ENCODE measurements at regions not wholly inside any gene's neighbourhood (a gene's known extent, or its start where the extent isn't known, plus 50 kb on each side); places are given as distances from the start of the nearest gene placed in this dataset.

DNA sequence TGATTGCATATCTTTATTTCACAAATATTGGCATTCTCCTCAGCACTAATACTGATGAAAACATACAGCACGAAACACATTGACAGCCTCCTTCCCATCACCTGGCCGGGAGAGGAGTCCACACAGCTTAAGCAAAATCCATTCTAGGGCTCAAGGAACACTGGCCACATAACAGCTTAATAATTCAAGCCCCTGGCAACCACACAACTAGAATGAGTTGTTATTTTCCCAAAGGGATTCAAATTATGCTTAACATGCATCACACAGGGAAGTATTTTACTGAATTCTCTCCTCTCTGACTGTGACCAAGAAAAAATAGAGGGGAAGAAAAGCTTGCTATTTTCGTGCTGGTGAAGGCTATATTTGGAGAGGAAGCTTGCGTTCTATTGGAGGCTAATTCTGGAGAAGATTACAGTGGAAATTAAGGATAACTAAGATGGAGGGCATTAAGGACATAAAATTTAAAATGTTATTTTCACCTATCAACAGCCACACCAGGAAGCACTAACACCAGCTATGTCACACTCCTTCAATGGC is 198.5 kb downstream of the ADGRG6 start:
- no peak for DNase-seq

DNA sequence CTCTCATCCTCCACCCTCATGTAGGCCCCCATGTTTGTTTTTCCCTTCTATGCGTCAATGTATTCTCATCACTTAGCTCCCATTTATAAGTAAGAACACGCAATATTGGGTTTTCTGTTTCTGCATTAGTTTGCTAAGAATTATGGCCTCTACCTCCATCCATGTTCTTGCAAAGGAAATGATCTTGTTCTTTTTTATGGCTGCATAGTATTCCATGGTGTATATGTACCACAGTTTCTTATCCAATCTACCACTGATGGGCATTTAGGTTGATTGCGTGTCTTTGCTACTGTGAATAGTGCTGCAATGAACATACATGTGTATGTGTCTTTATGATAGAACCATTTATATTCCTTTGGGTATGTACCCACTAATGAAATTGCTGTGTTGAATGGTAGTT is 200.0 kb downstream of the ADGRG6 start:
- no peak for DNase-seq

DNA sequence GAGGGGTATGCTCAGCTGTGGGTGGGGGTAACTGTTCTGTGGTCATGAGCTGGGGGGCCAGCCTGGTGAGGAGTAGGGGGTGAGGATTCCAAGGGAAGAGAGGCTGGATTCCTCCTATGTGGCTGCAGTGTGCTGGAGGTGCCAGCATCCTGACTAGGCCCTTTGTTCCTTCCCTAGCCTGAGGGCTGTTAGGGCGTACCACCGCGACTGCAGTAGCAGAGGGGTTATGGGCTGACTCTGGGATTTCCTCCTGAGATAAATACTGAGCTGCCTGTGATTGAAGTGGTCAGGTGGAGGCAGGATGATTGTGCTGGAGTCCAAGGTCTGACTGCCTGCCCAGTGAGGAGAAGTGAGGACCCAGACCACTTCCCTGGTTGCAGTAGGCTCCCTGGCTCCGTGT is 205.3 kb downstream of the ADGRG6 start:
- no peak for DNase-seq

DNA sequence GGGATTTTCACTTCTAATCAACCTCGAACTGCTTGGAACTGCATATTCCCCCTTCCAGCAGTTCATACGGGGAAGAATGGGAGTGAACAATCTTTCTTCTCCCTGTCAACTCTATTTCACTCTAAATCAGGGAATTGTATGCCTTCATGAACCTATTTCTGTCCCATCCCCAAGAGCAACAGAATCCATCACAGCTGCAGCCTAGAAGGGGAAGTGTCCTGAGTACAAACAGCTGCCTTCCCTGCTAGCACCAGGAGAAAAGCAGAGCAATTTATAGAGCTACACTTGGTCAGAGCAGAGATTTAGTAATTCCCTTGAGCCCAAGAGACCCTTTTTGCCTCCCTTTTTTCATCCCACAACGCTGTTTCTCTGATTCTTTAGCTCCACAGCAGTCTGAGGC is 208.4 kb downstream of the ADGRG6 start:
- DNase-seq: no peak

DNA sequence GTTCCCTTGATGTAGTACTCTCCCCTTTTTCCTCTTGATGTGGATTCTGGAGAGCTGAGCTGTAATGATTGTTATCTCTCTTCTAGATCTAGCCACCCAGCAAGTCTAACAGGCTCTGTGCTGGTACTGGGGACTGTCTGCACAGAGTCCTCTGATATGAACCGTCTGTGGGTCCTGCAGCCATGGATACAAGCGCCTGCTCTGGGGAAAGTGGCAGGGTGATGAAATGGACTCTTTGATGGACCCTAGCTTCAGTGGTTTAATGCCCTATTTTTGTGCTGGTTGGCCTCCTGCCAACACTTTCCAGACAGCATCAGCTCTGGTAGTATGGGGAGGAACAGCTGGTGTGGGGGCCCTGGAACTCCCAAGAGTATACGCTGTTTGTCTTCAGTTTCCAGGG is 216.3 kb downstream of the ADGRG6 start:
- no peak for DNase-seq

DNA sequence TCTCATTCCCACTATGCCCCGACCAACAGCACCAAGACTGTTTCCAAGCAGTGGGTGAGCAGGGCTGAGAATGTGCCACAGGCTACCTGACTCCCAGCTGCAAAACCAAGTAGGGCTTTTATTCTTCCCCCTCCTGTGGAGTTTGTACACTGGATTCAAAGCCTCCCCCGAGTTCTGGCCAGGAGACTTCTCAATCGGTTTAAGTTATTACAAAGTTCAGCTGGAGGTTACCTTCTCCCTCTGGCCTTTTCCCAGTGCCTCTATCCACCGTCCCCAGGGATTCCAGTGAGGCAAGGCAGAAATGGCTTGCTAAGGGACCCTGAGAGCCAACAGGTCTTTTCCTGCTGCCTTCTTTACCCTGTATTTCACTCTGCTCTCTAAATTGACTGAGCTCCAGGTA is 217.0 kb downstream of the ADGRG6 start:
- no peak for DNase-seq

DNA sequence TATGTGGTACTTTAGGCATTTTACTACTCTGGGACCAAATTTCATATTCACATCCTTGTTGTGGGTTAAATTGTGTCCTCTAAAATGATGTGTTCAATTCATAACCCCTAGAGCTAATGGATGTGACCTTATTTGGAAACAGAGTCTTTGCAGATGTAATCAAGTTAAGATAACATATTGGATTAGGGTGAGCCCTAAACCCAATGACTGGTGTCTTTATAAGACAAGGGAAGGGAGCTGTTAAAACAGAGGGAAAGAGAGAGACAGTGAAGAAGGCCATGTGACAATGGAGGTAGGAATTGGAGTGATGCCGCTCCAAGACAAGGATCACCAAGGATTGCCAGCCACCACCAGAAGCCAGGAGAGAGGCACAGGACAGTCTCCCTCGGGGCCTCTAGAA is 220.0 kb downstream of the ADGRG6 start:
- DNase-seq: no peak

DNA sequence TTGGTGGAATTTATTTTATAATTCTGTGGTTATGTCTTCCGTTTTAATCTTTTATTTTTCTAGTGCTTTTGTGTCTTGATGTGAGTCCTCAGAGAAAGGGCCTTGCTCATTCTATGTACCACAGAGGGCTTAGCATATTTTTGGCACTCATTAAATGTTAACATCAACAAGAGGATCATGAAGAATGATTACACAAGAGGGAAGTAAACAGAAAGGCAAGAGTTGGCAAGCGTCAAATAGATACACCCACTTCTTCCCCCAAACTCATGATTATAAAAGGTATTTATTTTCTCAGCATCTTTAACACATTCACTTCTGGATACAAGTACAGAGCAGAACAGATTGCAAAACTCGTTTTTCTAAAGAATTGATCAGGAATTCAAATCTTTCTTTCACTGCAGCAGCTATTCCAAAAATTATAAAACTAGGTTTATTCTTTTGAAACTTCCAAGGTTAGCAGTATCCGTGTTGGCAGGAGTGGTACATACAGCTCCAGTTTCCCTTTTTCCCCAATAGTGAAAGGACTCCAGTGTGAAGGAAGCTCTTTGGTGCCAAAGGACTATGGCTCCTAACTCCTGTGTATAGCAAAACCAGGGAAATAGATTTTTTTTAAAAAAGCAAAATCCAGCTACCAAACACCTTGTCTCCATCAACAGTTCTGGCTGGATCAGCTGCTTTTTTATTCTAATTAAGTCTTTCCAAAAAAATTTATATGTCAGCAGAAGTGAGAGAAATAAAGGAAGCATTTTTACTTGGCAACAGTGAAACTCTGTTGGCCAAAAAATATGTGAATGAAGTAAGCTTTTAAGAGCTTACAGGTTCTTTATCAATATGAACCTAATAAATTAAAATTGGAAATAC is 221.9 kb downstream of the ADGRG6 start:
- no peak for DNase-seq

DNA sequence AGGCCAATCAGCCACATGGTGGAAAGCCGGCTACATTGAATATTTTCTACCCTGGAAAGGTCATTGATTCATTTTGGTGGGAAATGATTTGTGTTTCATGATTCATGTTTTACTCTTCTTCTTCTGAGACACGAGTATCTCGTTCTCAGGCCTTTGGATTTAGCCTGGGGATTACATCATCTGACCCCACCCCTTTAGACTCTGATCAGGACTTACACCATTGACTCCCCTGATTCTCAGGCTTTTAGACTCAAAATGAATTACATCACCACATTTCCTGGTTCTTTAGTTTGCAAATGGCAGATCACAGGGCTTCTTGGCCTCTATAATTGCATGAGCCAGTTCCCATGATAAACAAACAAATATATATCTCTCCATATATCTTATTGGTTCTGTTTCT is 228.8 kb downstream of the ADGRG6 start:
- DNase-seq: no peak

DNA sequence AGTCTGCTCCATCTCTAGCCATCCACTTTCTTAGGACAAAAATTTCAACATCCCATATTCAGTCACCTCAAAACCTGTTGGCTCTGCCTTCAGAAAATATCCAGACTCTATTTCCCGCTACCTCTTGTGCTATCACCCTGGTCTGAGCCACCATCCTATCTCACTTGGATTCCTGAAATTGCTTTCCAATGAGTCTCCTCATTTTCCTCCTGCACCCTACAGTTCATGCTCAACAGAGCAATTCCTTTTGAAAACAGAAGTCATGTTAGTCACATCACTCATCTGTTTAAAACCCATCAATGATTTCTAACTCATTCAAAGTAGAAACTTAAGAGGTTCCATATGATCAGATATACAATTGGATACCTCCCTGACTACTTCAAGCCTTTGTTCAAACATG is 229.9 kb downstream of the ADGRG6 start:
- DNase-seq: no peak

DNA sequence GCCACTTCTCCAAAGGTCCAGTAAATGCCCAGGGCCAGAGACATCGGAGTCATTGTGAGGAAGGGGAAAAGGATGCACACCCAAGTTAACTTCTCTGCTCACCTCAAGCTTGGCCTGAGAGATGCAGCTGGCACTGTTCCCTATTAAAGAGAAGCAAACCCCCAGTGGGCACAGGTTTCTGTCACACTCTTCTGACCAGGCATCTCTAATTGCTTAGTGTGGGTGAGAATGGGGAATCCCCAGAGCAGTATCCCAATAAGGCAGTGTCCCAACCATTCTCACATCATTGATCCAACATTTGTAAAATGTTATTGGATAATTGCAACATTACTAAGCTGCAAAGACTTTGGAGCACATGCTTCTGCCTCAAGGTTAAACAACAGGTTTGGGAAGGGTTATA is 232.3 kb downstream of the ADGRG6 start:
- DNase-seq: no peak

DNA sequence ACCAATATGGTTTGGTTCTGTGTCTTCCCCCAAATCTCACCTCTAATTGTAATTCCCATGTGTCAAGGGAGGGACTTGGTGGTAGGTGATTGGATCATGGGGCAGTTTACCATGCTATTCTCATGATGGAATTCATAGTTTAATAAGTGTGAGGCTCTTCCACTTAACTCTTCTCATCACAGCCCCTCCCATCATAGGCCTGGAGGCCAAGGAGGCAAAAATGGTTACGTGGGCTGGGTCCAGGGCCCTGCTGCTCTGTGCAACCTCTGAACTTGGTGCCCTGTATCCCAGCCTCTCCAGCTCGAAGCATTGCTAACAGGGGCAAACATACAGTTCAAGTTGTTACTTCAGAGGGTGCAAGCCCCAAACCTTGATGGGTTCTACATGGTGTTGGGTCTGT is 232.7 kb downstream of the ADGRG6 start:
- DNase-seq: no peak

DNA sequence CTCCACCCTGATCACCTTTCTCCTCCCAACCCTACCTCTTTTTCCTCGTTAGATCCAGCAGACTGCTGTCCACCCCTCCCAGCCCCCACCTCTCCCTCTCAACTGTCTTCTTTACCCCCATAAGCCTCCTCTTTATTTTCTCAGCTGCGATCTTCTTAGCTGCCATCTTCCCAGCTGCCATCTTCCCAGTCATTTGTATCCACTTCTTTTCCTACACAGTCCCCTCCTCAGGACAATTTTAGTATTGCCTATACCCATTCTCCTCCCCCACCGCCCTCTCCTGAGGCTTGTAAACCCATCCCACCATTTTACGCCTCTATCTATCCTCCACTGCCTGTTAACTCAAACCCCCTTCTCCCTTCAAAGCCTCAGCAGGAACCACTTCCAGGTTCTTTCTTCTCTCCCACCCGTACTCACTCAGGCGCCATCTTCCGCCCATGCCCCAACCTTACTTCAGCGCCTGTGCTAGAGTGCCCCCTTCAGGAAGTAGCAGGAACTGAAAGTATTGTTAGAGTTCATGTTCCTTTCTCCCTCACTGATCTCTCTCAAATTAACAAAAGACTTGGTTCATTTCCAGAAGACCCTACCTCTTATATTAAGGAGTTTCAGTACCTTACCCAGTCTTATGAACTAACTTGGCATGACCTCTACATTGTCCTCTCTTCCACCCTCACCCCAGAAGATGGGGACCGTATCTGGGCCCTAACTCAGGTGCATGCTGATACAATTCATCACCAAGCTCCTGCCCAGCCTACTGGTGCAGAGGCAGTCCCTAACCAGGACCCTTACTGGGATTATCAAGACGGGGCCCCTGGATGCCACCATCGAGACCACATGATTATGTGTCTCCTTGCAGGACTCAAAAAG is 236.0 kb downstream of the ADGRG6 start:
- DNase-seq: no peak

DNA sequence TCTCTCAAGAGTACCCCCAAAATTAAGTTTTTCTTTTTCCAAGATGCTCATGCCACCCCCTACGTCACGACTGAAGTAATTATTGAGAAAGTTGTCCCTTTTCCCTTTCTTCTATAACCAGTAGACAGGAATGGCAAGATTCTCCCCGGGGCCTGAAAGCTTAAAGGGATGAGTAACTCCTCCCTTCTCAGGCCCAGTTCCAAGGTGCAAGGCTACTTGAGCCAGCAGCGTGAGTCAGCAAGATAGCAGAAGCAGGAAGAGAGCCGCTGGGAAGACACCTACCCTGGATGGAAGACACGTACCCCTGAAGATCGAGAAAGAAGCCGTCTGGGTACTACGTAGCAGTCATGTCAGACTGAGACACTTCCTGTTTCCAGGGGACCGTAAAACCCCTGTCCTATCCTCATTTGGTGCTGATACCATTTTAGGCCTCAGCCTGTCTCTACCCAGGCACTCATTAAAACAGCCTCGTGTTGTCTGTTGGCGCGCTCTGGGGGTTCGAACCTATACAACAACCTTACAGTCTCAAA is 241.0 kb downstream of the ADGRG6 start:
- no peak for DNase-seq

DNA sequence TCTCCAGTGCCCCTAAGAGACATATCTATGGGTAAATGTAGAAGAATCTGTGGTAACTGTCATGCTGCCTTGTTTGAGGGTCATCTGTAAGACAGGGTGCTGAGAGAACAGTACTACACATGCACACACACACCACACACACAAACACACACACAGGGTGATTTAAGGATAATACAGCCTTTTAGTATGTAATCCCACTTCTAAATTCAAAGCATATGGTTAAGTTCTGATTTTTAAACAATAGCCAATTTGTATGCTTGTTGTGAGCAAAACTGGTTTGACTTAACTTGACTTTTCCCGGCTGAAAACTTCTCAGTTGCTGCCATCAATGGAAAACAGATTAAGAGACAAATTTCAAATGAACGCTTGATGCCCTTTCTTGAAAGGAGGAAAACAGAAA is 241.8 kb downstream of the ADGRG6 start:
- no peak for DNase-seq

DNA sequence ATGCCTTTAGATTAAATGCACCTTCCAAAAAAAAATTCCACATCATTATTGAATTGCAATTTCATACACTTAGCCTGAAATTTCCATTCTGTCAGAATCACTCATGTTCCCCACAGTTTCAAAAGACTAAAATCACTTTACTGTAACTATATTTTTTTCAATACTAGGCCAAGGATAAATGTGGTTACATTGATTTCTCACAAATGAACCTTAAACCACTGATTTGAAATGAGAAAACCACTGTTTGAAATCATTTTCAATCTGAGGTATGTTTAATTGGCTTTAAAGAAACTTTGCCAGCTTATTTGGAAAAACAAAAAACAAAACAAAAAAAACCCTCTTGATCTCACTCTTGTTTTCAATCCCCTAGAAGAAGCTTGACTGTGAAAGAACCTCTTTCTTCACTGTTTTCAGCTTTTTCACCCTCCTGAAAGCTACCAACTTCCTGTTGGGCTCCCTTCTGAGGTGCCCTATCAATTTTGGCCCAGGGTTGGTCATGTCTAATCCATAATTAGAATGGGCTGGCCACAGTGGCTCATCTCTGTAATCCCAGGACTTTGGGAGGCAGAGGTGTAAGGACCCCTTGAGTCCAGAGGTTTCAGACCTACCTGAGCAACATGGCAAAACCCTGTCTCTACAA is 242.5 kb downstream of the ADGRG6 start:
- DNase-seq: no peak

DNA sequence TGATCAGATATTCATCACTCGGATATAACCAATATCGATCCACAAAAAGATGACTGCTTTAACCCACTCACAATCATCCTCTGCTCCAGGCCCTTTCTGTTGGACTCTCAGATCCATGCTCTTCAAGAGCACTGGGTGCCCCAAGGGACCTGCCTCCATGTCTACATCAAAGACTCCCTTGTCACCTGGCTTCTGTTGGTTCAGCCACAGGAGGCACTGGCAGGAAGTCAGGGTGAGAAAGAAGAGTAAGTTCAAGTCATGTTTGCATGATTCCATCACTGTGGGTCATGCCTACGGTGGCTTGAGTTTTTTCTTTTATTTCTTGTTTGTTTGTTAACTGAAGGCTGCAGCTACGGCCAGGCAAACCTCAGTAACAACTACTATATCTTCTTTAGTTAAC is 243.3 kb downstream of the ADGRG6 start:
- DNase-seq: no peak

DNA sequence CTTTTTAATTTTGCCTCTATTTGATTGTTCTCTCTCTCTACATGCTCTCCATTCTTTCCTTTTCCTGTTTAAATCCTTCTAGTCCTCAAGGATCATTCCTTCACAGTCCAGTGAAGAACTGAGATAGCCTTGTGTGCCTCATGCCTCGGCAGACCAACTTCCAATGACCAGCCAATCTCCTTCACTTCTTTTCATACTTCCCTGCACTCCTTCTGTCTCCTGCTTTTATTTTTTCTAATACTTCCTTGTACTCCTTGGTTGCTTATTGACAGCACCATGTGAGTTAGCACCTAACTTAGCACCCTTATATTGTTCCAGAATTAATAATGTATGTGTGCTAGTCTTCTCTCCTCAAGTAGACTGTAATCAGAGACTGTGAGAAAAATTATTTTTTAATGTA is 246.8 kb downstream of the ADGRG6 start:
- DNase-seq: no peak

DNA sequence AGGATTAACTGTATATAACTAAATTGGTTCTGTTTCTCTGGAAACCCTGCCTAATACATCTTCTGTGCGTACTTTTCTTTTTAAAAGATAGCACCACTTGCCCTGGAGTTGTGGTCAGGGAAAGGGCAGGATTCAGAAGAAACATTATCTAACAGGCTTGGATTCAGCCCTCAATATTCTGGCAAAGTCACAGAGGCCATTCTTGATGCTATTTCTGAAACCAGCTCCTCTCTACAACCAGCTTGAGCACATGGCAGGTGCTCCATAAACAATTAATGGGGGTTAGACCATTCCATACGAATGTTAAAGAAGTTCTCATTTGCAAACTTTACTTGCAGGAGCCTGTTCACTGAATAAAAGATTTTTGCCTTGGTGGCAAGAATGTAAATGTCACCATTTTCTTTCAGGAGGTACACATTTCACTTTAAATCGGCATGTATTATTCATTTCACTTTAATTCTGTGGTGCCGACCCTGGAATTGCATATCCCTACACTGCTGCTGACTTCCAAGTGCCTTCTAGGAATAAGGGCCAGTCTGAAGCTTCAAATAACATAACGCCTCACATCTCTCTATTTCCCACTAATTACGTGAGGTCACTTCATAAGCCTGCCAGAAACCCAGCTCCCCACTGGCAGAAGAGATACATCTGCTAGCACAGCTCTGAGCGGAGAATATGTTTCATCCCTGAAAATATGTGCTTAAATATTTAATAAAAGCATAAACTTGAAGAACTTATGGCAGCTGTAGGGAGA is 248.7 kb downstream of the ADGRG6 start:
- no peak for DNase-seq

DNA sequence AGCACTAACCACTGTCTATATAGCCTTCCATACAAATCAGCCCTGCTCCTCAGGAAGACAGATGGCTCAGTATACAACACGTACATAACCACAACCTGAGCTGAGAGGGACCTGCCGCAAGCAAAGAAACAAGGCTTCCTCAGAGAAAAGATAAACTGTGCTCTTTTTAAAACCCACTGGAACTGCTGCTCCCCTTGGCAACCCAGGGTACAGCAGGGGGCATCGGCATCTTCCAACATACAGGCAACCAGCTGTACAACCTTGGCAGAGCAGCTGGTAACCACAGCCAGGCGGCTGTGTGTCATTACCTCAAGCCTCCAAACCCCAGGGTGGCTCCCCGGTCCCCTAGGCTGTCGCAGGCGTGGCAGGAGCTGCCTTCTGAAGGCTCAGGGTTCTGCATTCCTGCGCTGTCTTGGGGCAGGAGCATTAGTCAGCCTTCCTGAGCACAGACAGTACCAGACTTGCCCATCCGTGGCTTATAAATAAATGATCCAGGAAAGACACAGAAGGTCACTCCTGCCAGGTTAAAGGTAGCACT is 249.5 kb downstream of the ADGRG6 start:
- DNase-seq: no peak

DNA sequence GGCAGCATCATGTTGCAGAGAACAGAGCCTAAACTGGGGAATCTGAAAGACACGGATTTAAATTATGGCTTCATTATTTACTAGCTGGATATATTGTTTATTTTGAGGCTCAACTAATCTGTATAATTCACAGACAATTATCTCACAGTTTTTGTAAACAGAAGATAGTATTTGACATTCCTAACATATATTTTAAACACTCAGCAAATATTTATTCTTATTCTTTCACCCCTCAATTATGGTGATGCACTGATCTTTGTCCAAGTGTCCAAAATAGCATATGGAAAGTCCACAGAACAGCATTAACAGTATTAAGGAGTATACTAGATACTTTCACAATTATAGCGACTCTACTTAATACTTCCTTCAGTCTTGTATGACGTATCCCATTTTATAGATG is 257.0 kb downstream of the ADGRG6 start:
- DNase-seq: no peak

Data from Kasumi-1 (cell line).